Fibroblast of skin of abdomen (primary cell): ENCODE measurements at regions not wholly inside any gene's neighbourhood (a gene's known extent, or its start where the extent isn't known, plus 50 kb on each side); places are given as distances from the start of the nearest gene placed in this dataset.
A peak's percentile ranks its signal among the peaks of the same experiment; 100 is the strongest.
"Not testable (repeated sequence)": the region's sequence is repeated elsewhere in the genome, so short reads cannot be mapped to it uniquely, and the experiment has no call there.

Experiments
- DNase-seq: peaks from one replicate; pipeline ENCODE4 v3.0.0-alpha.2; 2013

DNA sequence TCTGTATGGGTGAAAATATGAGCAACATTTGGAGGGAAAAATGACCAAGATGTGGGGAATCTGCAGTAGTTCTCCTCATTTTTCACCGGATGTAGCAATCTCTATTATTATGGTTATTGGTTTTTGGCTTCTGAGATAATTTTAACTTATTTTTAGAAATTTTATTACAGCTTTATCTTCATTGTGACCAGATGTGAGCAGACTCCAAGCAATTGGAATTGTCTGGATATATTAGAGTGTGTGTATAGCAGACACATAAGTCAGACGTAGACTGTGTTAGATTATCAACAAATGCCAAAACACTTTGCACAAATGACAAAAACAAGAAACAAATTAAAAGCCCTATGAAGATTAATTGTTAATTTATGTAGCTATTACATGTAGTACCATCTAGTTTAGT, 249.1 kb downstream of the DNAJB9 start:
- DNase-seq: no peak

DNA sequence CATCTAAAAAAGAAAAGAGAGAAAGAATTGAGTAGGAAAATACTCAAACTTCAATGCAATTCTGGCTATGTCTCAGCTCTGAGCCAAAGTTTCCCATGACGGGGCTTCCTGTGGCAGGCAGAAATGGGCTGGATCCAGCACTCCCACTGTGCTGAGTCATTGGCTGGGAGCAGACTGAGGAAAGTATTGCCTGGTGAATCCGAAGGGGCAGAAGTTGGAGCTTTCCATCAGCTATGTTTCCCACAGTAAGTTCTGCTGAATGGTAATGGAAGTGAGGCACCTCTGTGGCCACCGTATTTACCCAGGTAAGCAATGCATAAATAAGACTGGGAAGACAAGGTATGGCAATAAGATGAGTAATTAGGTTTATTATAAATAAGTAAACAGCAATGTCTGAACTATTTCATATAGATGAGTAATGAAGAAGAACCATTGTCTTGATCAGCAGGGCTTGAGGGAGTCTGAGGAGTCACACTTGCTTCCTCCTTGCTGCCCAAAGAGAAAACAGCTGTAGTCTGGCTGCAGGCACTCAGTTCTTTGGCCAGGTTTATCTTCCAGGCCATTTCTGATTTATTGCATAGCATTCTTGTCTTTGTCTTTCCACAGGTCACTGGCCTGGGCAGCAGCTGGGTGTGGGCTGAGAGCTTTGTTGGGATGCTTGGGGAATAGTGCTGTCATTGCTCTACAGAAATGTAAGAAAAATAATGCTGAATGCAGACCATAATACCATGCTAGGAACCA, 255.3 kb downstream of the DNAJB9 start:
- DNase-seq: peak; percentile 82

DNA sequence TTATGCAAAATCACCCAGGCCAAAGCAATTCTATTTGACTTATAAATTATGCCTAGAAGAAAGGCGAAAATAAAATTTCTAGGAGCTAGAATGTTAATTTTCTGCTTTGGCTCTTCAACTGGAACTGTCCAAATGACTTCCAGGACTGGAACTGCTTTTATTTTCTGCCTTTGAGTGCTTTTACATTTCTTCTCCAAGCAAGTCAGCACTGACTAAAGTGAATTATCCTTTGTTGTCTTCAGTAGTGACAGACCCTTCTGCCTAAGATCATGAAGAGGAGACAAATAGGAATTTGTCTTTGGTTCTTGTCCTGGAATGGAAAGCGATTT, 255.9 kb downstream of the DNAJB9 start:
- DNase-seq: no peak

DNA sequence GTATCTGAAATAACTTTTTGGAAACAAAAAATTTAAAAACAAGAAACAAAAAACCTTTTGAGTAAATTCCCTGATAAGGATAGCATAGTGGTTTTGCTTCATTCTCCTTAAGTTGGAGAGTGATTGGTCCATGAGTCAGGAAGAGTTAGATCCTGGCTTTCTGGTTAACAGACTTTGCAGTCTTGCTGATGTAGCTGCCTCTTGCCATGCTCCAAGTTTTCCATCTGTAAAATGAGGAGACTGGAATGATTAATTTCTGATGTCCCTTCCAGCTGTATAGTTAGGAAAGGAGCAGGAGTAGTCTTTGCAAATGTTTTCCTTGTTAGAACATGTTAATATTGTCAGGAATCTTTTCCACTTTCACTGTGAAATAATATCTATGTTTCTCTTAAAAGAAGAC, 266.6 kb downstream of the DNAJB9 start:
- peak; percentile 49 for DNase-seq

DNA sequence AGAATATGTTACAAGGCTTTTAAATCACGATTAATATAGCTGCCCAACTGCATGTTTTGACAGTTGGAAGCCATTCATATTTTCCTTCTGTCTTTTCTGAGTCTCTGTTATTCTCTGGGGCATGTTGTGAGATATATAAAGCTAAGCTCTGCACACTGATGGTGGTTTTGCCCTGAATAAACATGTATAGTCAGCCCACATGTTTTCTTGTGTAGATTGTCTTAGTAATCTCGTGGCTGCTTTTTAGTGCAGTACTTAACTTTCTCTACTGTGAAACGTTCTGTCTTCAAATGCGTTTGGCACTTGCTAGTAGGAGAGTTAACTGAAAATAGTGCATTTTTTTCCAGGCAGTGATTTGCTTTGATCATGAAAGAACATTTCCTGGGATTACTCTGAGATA, 268.5 kb downstream of the DNAJB9 start:
- peak; percentile 9 for DNase-seq

DNA sequence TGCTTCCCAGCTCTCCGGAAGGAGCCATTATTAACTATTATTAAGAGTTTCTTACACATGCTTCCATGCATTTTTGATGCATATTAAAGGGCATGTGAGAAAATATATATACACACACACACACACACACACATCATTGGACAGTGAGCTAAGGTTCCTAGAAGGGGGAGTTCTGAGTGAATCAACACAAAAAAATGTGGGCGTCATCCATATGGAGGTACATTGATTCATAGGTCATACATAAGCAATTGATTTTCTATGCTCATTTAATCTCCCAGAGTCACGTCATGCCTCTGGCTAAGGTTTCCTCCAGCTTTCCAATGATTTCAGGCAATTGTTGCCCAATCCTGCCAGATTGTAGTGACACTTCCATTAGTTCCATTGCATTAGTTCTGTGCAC, 269.4 kb downstream of the DNAJB9 start:
- peak; percentile 81 for DNase-seq

DNA sequence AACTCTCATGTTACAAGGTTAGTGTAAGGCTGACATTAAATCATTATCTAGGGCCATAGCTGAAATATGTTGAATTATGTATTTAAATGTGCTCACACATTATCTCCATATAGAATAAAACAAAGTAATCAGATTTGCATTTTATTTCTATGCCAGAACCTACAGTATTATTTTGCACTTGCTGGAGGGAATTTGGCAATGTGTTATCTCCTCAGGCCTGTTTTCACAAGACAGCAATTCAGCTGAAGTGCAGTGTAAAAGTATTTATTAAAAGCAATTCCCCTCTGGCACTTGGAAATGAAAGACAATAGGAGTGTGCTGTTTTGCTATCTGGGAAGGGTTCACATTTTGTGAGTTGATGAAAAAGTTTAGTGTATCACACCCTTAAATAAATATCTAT, 276.3 kb downstream of the DNAJB9 start:
- DNase-seq: no peak

DNA sequence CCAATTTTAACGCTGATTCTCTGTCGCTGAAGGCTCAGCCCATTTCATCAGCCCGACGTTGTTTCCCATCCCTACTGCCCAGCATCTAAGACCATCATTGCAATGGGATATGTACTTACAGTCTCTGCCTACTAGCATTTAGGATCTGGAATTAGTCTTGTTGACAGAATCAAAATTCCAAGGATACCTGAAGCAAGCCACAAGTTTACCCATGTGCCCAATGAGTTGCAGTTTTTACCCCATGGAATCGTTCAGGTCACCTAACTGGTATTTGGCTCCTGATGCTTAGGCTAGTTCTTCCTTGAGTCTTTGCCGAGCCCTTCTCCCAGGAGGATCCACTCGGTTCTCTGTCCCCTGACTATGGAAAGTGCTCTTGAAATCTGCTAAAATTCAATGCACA, 276.8 kb downstream of the DNAJB9 start:
- DNase-seq: no peak

DNA sequence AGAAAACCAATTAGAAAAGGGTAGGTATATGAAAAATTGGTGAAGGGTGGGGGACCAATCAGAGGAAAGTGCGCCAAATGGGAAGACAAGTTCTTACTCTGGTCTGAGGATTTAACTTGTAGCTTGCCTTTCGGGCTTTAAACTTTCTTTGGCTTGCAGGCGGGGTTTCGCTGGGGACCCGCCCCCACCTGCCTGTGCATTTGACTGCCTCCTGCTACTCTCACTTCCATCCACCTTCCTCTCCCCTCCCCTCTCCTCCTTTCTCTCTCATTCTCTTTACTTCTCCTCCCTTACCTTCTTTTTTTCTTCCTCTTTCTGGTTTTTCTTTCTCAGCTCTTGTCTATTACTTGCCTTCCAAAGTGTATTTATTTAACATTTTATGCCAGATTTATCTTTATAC, 278.8 kb downstream of the DNAJB9 start:
- DNase-seq: no peak

DNA sequence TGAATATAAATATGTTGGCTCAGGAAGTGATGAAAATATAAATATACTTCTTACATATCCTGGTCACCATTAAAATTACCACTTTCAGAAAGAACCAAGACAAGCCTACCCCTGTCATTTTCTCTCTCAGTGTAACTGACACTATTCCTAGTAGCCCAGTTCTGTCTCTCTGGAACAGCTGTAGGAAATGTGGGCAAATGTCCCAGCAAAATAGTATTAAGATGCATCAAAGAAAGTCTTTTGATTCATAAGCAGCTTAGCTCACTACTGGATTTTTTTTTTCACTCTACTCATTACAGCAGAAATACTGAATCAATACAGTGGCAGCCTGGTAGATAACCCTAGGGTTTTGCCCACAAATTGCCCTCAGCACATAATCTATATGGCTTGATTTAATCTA, 290.9 kb downstream of the DNAJB9 start:
- no peak for DNase-seq

DNA sequence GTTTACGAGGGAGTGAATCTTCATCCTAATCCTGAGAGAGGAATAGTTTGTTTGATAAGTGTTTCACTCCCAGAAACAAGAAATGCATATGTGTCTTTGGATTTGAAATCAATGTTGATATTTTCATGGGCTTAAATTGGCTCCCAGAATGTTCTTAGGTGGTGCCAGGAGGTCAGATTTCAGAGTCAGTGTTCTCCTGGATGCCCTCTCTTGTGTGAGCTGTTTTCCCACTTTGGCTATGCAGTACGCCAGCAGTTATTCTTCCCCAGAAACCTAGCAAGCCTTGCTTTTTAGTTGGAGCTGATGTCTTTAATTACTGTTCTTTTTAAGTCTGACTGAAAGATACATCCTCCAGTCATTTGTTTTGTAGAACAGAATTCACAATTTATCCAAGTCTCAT, 291.4 kb downstream of the DNAJB9 start:
- DNase-seq: no peak

DNA sequence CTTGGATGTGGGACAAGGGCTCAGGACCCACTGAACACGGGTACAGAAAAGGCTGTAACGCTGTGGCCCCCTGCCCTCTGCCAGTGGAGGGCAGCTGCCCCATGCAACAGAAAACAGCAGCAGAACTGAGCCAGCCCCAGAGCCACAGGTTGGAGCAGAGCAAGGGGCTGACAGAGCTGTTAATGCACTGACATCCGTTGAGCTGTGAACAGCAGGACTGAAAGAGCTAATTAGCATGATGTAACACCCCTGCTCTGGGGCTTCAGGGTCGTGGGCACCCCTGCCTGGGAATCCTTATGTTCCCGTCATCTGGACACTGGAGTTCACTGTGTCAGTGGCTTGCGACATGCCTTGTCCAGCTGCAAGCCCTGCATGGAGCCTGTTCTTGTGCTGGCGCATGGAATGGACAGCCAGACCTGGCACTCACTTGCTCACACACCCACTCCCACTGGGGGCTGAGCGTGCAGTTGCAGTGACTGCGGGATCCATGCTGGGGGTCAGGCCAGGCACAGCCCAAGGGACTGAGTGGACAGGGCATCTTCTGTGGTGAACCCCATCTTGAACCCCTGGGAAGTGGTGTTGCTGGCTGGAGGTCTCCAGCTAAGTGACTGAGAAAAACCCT, 293.7 kb downstream of the DNAJB9 start:
- DNase-seq: no peak

DNA sequence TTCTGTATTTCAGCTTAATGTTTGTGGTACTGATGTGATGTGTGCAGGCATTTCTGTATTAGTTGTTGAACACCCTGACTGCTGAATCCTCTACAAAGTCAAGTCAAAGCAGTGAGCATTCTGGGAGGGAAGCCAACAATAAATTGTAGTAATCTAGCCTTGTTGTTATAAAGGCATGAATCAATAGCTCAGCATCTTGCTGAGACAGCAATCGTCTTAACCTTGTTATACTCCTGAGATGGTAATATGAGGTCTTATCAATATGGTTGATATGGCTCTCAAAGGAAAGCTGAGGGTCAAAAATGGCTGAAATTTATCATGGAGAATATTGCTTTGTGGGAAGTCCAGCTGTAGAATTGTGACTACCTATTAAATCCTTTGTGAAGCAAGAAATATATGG, 299.4 kb downstream of the DNAJB9 start:
- no peak for DNase-seq

DNA sequence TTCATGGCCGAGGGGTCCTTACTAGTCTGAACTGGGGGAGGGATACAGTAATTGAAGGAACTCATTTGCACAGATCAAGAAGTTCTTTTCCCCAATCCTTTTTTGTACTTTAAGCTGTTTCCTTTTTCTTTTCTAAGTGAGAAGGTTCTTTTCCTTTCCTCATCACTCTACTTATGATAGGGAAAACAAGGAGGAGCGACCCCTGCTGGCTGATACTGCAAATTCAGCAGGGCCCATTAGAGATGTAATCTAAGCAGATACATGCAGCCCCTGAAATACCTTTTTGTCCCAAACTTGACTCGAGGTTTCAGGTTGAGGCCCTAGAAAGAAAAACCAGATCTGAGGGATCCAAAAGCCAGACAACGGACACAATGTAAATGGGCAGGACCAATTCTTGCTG, 305.5 kb downstream of the DNAJB9 start:
- peak; percentile 4 for DNase-seq

DNA sequence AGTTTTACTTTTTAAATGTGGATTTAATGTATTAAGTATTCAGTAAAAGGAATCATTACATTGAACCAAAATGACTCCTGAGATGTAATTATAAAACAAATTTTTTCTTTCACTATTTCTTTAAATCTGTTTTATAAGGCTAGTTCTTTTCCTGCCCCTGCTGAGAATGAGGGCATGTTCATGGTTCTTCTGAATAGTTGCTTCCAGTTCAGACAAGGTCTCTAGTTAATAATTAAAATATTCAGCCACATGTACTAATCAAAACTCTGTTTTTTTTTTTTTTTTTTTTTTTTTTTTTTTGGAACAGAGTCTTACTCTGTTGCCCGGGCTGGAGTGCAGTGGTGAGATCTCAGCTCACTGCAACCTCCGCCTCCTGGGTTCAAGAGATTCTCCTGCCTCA, 321.2 kb downstream of the DNAJB9 start:
- DNase-seq: no peak

DNA sequence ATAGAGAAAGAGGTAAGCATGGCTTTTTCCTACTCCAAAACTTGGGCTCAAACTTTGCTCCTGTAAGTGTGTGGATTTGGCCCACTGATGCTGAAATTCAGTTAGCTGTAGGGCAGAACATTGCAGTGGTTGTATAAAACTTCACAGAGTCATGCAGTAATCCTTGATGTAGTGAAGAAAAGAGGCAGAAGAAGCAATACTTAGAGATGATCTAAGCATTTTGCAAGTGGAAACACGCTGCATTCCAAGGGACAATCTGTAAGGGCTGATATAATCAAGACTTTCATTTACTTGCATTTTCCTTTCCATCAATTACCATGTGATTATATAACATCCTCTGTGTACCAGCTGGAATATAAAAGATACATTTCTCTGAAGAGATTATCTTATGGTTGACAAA, 338.8 kb downstream of the DNAJB9 start:
- DNase-seq: no peak

DNA sequence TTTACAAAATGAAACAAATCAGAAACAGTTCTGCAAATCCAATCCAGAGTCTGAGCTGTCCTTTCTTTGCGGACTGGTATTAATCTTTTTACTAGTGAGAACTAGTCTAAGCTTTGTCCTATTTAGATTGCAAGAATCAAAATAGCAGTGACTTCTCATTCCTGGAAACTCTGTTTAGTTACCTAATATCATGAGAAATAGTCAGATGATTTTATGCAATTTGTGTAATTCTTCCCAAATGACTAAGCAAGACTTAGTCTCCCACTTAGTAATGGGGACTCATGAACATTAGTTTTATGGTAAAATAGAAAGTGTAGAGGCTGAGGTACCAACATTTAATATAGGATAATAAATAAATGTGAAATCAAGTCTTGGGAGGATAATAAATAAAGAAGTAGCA, 341.3 kb downstream of the DNAJB9 start:
- DNase-seq: no peak

DNA sequence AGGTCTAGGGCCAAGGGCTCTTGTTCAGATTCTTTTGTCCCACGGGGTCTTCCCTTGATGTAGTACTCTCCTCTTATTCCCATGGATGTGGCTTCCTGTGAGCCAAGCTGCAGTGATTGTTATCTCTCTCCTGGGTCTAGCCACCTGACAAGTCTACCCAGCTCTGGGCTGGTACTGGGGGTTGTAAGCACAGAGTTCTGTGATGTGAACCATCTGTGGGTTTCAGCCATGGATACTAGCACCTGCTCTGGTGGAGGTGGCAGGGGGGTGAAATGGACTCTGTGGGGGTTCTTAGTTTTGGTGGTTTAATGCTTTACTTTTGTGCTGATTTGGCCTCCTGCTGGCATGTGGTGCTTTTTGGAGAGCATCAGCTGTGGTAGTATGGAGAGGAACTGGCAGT, 350.8 kb downstream of the DNAJB9 start:
- no peak for DNase-seq

DNA sequence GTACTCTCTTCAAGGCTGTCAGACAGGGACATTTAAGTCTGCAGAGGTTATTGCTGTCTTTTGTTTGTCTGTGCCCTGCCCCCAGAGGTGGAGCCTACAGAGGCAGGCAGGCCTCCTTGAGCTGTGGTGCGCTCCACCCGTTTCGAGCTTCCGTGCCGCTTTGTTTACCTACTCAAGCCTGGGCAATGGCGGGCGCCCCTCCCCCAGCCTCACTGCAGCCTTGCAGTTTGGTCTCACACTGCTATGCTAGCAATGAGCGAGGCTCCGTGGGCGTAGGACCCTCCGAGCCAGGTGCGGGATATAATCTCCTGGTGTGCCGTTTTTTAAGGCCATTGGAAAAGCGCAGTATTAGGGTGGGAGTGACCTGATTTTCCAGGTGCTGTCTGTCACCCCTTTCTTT, 373.4 kb downstream of the DNAJB9 start:
- DNase-seq: not testable (repeated sequence)

DNA sequence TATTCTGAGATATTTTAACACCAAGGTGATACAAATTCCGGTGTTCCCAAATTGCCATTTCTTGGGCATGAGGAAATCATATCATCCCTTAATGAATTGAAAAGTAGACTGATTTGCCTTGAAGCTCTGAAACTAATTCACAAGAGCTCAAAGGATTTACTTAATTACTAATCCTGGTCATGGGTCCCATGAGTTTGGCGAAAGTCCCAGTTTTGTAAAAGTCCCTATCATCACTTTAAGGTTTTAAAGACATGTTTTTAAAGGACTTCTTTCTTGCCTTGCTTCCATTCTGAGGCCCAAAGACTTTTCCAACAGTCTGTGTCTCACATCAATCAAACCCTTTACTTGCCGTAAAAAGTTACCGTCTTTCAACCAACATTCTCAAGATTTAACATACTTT, 377.9 kb downstream of the DNAJB9 start:
- DNase-seq: no peak

DNA sequence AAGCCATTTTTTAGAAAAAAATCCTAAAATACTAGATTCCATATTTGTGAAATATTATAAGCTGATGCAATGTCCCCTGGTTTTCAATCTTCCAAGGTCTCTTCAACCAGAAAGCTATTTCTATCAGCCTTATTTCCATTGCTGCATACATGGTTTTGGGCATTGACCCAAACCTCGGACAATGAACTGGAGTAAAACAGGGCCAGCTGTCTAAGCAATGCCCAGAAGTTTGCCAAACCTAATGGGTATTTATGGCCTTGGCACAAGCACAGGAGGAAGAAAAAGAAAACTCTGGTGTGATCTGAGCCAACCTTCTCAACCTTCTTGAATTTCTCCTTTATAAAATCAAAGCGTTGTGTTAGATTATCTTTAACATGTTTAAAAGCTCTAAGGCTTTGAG, 402.3 kb downstream of the DNAJB9 start:
- no peak for DNase-seq

DNA sequence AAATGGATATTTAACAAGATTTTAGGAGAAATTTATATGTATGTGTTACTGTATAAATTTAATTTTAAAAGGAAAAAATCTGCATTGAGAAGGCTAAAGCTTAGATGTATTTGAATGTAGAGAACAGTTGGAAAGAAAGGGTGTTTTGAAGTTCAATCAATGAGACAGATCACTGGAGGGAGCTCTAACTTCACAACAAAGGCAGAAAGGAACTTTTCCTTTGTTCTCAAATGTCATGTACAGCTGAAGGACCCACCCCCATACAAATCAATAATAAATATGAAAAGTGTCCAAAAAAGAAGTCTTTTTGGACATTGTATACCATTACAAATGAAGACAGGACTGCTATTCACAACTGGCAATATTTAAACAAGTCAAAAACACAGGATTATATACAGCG, 403.4 kb downstream of the DNAJB9 start:
- peak; percentile 1 for DNase-seq

DNA sequence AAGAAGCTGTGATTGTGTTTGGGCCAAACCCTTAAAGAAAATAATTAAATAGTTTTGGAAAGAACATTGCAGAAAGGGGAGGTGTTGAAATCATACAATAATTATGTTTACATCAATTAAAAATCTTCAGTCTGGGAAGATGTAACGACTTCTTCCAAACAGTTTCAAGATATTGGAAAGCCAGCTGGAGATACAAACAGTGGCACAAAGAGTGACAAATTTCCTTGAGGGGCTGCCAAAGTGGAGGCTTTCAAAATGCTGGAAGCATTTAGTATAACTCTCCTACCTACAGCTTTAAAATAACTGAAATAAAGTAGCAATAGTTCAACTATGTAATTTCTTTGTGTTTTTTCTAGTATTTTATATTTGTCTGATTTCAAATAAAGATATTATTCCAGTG, 405.0 kb downstream of the DNAJB9 start:
- DNase-seq: no peak

DNA sequence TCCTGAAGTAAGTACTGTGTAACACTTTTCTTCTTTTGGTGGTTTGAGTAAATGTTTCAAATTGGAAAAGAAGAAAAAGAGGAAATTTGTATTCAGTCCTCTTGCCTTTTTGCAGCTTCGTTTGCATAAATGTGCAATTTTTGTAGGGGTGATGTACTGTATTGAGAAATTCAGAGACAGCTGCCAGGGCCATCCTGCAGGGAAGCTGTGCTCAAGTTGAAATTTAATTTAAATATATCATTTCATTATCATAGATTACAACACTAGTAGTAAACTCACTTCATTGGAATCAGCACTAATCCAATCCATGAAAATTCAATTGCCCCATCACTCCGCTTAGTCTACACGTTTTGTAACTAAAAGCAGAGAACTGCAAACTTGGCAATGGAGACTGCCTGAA, 415.4 kb downstream of the DNAJB9 start:
- DNase-seq: no peak

DNA sequence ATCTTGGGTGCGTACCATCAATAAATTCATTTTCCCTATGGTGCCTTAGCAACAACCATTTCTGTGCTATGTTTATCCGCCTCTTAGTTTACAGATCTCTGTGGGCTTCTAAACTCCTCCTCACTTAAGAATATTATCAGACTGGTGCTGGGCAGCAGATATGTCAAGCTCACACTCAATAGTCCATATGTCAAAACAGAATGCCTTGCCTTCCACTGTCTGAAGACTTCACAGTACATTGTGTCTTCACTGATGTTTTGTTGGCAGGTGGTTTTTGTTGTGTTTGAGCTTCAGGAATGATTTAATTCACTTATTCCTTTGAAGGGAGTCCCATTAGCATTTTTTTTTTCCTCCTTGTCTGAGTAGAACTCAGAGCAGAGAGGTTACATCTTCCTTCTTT, 419.6 kb downstream of the DNAJB9 start:
- no peak for DNase-seq
